GM18870 (cell line): ENCODE measurements at regions not wholly inside any gene's neighbourhood (a gene's known extent, or its start where the extent isn't known, plus 50 kb on each side); places are given as distances from the start of the nearest gene placed in this dataset.

Experiments used
- ATAC-seq: cut with Tn5 transposase; IDR thresholded peaks from one replicate; pipeline ENCODE4 v1.9.1; 2021; ENCODE audit warnings: moderate library complexity; ENCODE audit not compliant: unreplicated experiment

- no peak for ATAC-seq
These were observed 323.7 kb downstream of the ZNF621 start for GRCh38 chr3:40848421-40848820.

GRCh38 chr3:40850861-40851260 is 326.1 kb downstream of the ZNF621 start:
- no peak for ATAC-seq

- no peak for ATAC-seq
These were observed 327.1 kb downstream of the ZNF621 start for GRCh38 chr3:40851836-40852235.

- ATAC-seq, result no peak
These were observed 328.0 kb downstream of the ZNF621 start for GRCh38 chr3:40852712-40853111.

GRCh38 chr3:40853474-40853873 is 328.7 kb downstream of the ZNF621 start:
- ATAC-seq, result no peak

GRCh38 chr3:40855871-40856270 is 331.1 kb downstream of the ZNF621 start:
- no peak for ATAC-seq

GRCh38 chr3:40858364-40859115 is 333.8 kb downstream of the ZNF621 start:
- no peak for ATAC-seq

GRCh38 chr3:40862946-40863345 is 336.4 kb upstream of the CTNNB1 start:
- ATAC-seq, result no peak

- ATAC-seq, result no peak
These were observed 335.0 kb upstream of the CTNNB1 start for GRCh38 chr3:40864146-40864782.

- ATAC-seq, result no peak
These were observed 334.4 kb upstream of the CTNNB1 start for GRCh38 chr3:40864915-40865314.

- ATAC-seq, result no peak
These were observed 331.5 kb upstream of the CTNNB1 start for GRCh38 chr3:40867797-40868196.

- ATAC-seq, result no peak
These were observed 330.3 kb upstream of the CTNNB1 start for GRCh38 chr3:40869013-40869412.

GRCh38 chr3:40869939-40870338 is 329.4 kb upstream of the CTNNB1 start:
- ATAC-seq, result no peak

GRCh38 chr3:40871394-40871793 is 327.9 kb upstream of the CTNNB1 start:
- ATAC-seq, result no peak

- no peak for ATAC-seq
These were observed 326.9 kb upstream of the CTNNB1 start for GRCh38 chr3:40872258-40872920.

GRCh38 chr3:40873476-40873875 is 325.8 kb upstream of the CTNNB1 start:
- no peak for ATAC-seq

GRCh38 chr3:40873934-40874699 is 325.2 kb upstream of the CTNNB1 start:
- ATAC-seq, result no peak

GRCh38 chr3:40875581-40875980 is 323.7 kb upstream of the CTNNB1 start:
- no peak for ATAC-seq

- no peak for ATAC-seq
These were observed 323.3 kb upstream of the CTNNB1 start for GRCh38 chr3:40876009-40876408.

- no peak for ATAC-seq
These were observed 322.8 kb upstream of the CTNNB1 start for GRCh38 chr3:40876496-40876895.
